ENCODE measurements at regions not wholly inside any gene's neighbourhood (a gene's known extent, or its start where the extent isn't known, plus 50 kb on each side); places are given as distances from the start of the nearest gene placed in this dataset.

DNA sequence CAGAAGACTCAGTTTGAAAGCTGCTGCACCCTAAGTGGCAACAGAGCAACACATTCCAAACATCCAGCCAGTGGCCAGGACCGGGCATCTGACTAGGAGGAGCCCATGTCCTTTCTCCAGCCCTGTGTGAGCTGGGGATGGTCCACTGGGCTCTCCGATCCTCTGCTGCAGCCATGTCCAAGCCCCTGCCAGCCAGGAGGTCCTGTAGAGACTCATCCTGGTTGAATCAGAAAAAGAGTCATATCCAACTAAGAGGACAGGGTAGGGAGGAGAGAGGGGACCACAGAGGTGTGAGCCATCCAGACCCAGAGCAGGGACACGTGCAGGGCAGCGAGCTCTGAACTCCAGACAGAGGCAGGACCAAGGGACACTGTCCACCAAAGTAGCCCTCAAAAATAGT lies 163.0 kb upstream of the CDH5 start:
- CTCF ChIA-PET: no interaction called here

DNA sequence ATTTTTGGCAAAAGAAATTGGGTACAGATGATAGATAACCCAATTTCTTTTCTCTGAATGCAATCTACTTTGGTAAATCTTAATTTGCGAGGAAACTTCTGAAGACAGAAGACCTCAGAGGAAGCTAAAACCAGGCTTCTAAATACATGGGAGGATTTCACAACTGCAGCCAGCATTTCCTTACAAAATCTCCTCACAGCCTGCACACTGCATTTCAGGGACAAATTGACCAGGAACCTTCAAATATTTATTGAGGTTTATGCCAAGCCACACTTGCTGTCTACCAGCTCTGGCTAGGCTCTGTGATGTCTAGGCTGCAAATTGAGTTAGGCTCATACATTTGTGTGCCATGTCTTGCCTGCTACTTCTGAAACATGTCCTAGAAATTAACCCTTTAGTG lies 167.3 kb upstream of the CDH5 start:
- no peak overlapping the region for H3K27ac ChIP-seq (ENCODE audit: low read depth, low read length)
- H3K36me3 Mint-ChIP-seq: no peaks in the 10 kb centered on the region
- DNase-seq: no peak
- H3K27me3 Mint-ChIP-seq: peaks cover 0 to 19% (median 11%) of the 10 kb centered on the region in 5 donors
- no peak overlapping the region for H3K4me3 Mint-ChIP-seq
- no peaks in the 10 kb centered on the region for H3K4me1 Mint-ChIP-seq
- no peak overlapping the region for H3K27ac Mint-ChIP-seq
- ATAC-seq: no peak
- H3K27me3 ChIP-seq (ENCODE audit: control insufficient read depth in 2 of 2, insufficient read depth in 2 of 2, low read length in 2 of 2): no peaks in the 10 kb centered on the region
- CTCF ChIA-PET: no interaction called here
- H3K36me3 ChIP-seq (ENCODE audit: control insufficient read depth in 2 of 3, insufficient read depth in 3 of 3, low read length in 3 of 3): no peaks in the 10 kb centered on the region
- no peaks in the 10 kb centered on the region for H3K4me1 ChIP-seq (ENCODE audit: control insufficient read depth in 2 of 2, insufficient read depth in 2 of 2, low read length in 2 of 2)
- intact Hi-C loops (cut with micrococcal nuclease): no loop called here
- H3K9me3 Mint-ChIP-seq: no peaks in the 10 kb centered on the region
- no peaks in the 10 kb centered on the region for H3K9me3 ChIP-seq (ENCODE audit: control insufficient read depth in 2 of 3, low read length in 3 of 3)
- H3K4me3 ChIP-seq (ENCODE audit: low read length): no peak overlapping the region
- POLR2A ChIA-PET: no interaction called here

More for the DNA sequence above, 163.0 kb upstream of the CDH5 start:
- Mint-ChIP-seq H3K4me1 (peaks cover 0 to 5% (median 0%) of the 10 kb centered on the region in 7 donors), H3K4me3 (no peak overlapping the region), H3K27me3 (peaks cover 5 to 19% (median 12%) of the 10 kb centered on the region in 5 donors), H3K36me3 (no peaks in the 10 kb centered on the region), H3K9me3 (no peaks in the 10 kb centered on the region), H3K27ac (no peak overlapping the region)
- Histone ChIP-seq H3K4me3 (ENCODE audit: low read length) (no peak overlapping the region), H3K27me3 (ENCODE audit: control insufficient read depth in 2 of 2, insufficient read depth in 2 of 2, low read length in 2 of 2) (no peaks in the 10 kb centered on the region), H3K36me3 (ENCODE audit: control insufficient read depth in 2 of 3, insufficient read depth in 3 of 3, low read length in 3 of 3) (no peaks in the 10 kb centered on the region), H3K27ac (ENCODE audit: low read depth, low read length) (no peak overlapping the region), H3K9me3 (ENCODE audit: control insufficient read depth in 2 of 3, low read length in 3 of 3) (no peaks in the 10 kb centered on the region), H3K4me1 (ENCODE audit: control insufficient read depth in 2 of 2, insufficient read depth in 2 of 2, low read length in 2 of 2) (no peaks in the 10 kb centered on the region)
- ATAC-seq: no peak
- intact Hi-C loops (cut with micrococcal nuclease): no loop called here
- POLR2A ChIA-PET: no interaction called here
- DNase-seq: no peak

DNA sequence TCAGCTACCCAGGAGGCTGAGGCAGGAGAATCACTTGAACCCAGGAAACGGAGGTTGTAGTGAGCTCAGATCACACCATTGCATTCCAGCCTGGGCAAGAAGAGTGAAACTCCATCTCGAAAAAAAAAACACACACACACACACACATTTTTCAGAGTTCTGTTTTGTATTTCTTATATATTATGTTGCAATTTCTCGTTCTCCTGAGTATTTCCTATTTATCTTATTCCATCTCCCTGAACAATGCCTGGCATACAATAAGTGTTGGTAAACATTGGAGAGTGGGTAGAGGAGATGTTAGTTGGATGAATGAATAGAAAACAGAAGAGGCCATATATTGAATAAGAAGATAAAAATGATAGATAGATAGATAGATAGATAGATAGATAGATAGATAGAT lies 167.8 kb upstream of the CDH5 start:
- ChIA-PET POLR2A (no interaction called here), CTCF (no interaction called here)
- ATAC-seq (no peak), DNase-seq (no peak)
- H3K9me3 ChIP-seq (ENCODE audit: control insufficient read depth in 2 of 3, low read length in 3 of 3): no peaks in the 10 kb centered on the region
- no peaks in the 10 kb centered on the region for H3K27me3 ChIP-seq (ENCODE audit: control insufficient read depth in 2 of 2, insufficient read depth in 2 of 2, low read length in 2 of 2)
- H3K4me1 ChIP-seq (ENCODE audit: control insufficient read depth in 2 of 2, insufficient read depth in 2 of 2, low read length in 2 of 2): no peaks in the 10 kb centered on the region
- H3K27ac ChIP-seq (ENCODE audit: low read depth, low read length): no peak overlapping the region
- Mint-ChIP-seq H3K4me3 (no peak overlapping the region), H3K27me3 (peaks cover 0 to 24% (median 11%) of the 10 kb centered on the region in 5 donors), H3K27ac (no peak overlapping the region), H3K4me1 (no peaks in the 10 kb centered on the region), H3K36me3 (no peaks in the 10 kb centered on the region), H3K9me3 (no peaks in the 10 kb centered on the region)
- intact Hi-C loops (cut with micrococcal nuclease): no loop called here
- no peak overlapping the region for H3K4me3 ChIP-seq (ENCODE audit: low read length)
- H3K36me3 ChIP-seq (ENCODE audit: control insufficient read depth in 2 of 3, insufficient read depth in 3 of 3, low read length in 3 of 3): no peaks in the 10 kb centered on the region

DNA sequence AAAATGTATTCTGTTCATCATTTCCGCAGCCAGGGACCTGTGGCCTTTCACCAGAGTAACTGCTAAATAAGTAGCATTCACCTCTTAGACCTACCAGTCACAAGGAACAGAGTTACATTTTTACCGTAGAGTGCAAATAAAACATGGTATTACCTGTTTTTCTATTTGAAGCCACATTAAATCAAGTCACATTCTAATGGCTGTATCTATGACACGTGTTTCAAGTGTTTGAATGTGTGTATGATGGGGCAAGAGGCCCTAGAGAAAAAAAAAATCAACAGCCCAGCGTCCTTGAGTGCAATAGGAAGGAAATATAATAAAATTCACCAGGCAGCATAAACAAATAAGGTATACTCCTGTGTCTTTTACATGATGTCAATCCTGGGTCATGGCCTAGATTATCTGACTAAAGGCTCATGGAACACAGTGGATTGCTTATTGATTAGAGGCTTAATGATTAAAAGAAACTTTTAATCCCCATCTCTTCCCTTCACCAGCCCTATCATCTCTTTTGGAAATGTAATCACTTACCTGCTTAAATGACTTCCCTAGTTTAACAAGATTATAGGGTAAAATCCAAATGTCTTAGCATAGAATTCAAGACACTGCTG lies 168.7 kb upstream of the CDH5 start:
- no peaks in the 10 kb centered on the region for H3K4me1 Mint-ChIP-seq
- Histone ChIP-seq H3K27me3 (ENCODE audit: control insufficient read depth in 2 of 2, insufficient read depth in 2 of 2, low read length in 2 of 2) (no peaks in the 10 kb centered on the region), H3K4me3 (ENCODE audit: low read length) (no peak overlapping the region), H3K9me3 (ENCODE audit: control insufficient read depth in 2 of 3, low read length in 3 of 3) (no peaks in the 10 kb centered on the region), H3K27ac (ENCODE audit: low read depth, low read length) (no peak overlapping the region), H3K36me3 (ENCODE audit: control insufficient read depth in 2 of 3, insufficient read depth in 3 of 3, low read length in 3 of 3) (no peaks in the 10 kb centered on the region), H3K4me1 (ENCODE audit: control insufficient read depth in 2 of 2, insufficient read depth in 2 of 2, low read length in 2 of 2) (no peaks in the 10 kb centered on the region)
- POLR2A ChIA-PET: no interaction called here
- CTCF ChIA-PET: no interaction called here
- no peak for DNase-seq
- peaks cover 0 to 20% (median 6%) of the 10 kb centered on the region in 5 donors for H3K27me3 Mint-ChIP-seq
- no peak overlapping the region for H3K4me3 Mint-ChIP-seq
- no peaks in the 10 kb centered on the region for H3K36me3 Mint-ChIP-seq
- no peak for ATAC-seq
- H3K27ac Mint-ChIP-seq: no peak overlapping the region
- intact Hi-C loops (cut with micrococcal nuclease): no loop called here
- no peaks in the 10 kb centered on the region for H3K9me3 Mint-ChIP-seq

DNA sequence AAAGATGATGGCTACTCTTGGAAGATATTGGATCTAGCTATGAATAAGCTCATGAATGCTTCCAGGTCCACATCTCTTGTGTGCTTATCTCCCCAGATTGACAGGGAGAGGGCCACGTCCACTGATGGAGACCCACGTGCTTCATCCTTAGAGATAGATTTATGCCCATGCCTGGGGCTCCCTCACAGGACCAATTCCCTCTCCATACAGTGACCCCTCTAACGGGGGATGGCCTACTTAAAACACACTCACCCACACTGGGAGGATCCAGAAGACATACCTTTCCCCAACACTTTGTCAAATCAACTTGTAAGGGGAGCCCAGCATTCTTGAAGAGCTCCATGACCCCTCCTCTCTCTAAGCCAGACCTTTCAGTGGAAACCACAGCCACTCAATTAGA lies 169.7 kb upstream of the CDH5 start:
- no peak for DNase-seq
- Histone ChIP-seq H3K9me3 (ENCODE audit: control insufficient read depth in 2 of 3, low read length in 3 of 3) (no peaks in the 10 kb centered on the region), H3K36me3 (ENCODE audit: control insufficient read depth in 2 of 3, insufficient read depth in 3 of 3, low read length in 3 of 3) (no peaks in the 10 kb centered on the region), H3K27me3 (ENCODE audit: control insufficient read depth in 2 of 2, insufficient read depth in 2 of 2, low read length in 2 of 2) (no peaks in the 10 kb centered on the region), H3K4me1 (ENCODE audit: control insufficient read depth in 2 of 2, insufficient read depth in 2 of 2, low read length in 2 of 2) (no peaks in the 10 kb centered on the region), H3K4me3 (ENCODE audit: low read length) (no peak overlapping the region), H3K27ac (ENCODE audit: low read depth, low read length) (no peak overlapping the region)
- no peaks in the 10 kb centered on the region for H3K9me3 Mint-ChIP-seq
- ATAC-seq: no peak
- no peaks in the 10 kb centered on the region for H3K36me3 Mint-ChIP-seq
- H3K27me3 Mint-ChIP-seq: peaks cover 0 to 24% (median 7%) of the 10 kb centered on the region in 5 donors
- no peak overlapping the region for H3K27ac Mint-ChIP-seq
- POLR2A ChIA-PET: no interaction called here
- CTCF ChIA-PET: no interaction called here
- intact Hi-C loops (cut with micrococcal nuclease): no loop called here
- H3K4me1 Mint-ChIP-seq: no peaks in the 10 kb centered on the region
- no peak overlapping the region for H3K4me3 Mint-ChIP-seq

DNA sequence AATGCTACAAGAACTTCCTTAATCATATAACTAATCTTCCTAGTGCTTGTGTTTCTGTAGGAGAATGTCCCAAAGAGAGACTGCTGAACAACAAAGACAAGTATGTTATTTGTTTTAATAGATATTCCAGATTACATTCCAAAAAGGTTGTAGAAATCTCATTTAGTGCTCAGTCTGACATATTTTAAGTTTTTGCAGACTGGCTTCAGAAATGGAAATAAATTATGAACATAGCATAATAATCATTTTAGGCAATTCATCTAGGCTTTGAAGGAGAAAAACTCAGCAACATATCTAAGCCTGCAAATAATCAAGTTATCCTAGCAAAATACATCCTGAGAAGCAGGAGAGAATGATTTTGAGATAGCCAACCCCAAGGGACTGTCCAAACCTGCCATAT lies 171.6 kb upstream of the CDH5 start:
- Mint-ChIP-seq H3K36me3 (no peaks in the 10 kb centered on the region), H3K4me3 (no peak overlapping the region), H3K9me3 (peaks cover 0 to 7% (median 0%) of the 10 kb centered on the region in 11 donors), H3K27ac (no peak overlapping the region), H3K4me1 (no peaks in the 10 kb centered on the region), H3K27me3 (peaks cover 4 to 38% (median 21%) of the 10 kb centered on the region in 5 donors)
- Histone ChIP-seq H3K4me1 (ENCODE audit: control insufficient read depth in 2 of 2, insufficient read depth in 2 of 2, low read length in 2 of 2) (no peaks in the 10 kb centered on the region), H3K9me3 (ENCODE audit: control insufficient read depth in 2 of 3, low read length in 3 of 3) (no peaks in the 10 kb centered on the region), H3K27ac (ENCODE audit: low read depth, low read length) (no peak overlapping the region), H3K27me3 (ENCODE audit: control insufficient read depth in 2 of 2, insufficient read depth in 2 of 2, low read length in 2 of 2) (no peaks in the 10 kb centered on the region), H3K4me3 (ENCODE audit: low read length) (no peak overlapping the region), H3K36me3 (ENCODE audit: control insufficient read depth in 2 of 3, insufficient read depth in 3 of 3, low read length in 3 of 3) (no peaks in the 10 kb centered on the region)
- ATAC-seq (no peak), DNase-seq (no peak)
- POLR2A ChIA-PET: no interaction called here
- CTCF ChIA-PET: no interaction called here
- intact Hi-C loops (cut with micrococcal nuclease): no loop called here

DNA sequence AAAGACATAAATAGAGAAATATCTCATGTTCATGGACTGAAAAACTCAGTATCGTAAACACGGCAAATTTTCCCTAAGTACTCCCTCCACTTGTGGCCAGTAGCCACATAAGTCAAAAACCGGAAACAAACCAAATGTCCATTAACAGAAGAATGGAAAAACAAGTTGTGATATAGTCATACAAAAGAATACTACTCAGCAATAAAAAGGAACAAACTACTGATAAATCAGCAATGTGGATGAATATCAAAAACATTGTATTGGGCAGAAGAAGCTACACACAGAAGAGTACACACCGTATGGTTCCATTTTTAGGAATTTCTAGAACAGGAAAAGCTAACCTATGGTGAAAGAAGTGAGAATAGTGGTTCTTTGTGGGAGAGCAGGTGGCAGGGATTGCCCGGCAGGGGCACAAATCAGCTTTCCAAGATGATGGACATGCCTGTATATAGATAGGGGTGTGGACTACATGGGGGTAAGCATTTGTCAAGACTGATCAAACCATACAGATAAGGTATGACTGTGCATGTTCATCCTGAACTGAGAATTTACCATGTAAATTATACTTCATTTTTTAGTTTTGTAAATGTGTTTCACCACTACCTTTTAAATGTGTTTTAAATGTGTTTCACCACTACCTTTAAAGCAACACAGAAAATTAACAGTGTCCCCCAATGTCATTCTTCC lies 172.8 kb upstream of the CDH5 start:
- Histone ChIP-seq H3K27ac (ENCODE audit: low read depth, low read length) (no peak overlapping the region), H3K4me3 (ENCODE audit: low read length) (no peak overlapping the region), H3K27me3 (ENCODE audit: control insufficient read depth in 2 of 2, insufficient read depth in 2 of 2, low read length in 2 of 2) (no peaks in the 10 kb centered on the region), H3K4me1 (ENCODE audit: control insufficient read depth in 2 of 2, insufficient read depth in 2 of 2, low read length in 2 of 2) (no peaks in the 10 kb centered on the region), H3K36me3 (ENCODE audit: control insufficient read depth in 2 of 3, insufficient read depth in 3 of 3, low read length in 3 of 3) (no peaks in the 10 kb centered on the region), H3K9me3 (ENCODE audit: control insufficient read depth in 2 of 3, low read length in 3 of 3) (no peaks in the 10 kb centered on the region)
- no peak for ATAC-seq
- CTCF ChIA-PET: no interaction called here
- no peak for DNase-seq
- Mint-ChIP-seq H3K27ac (no peak overlapping the region), H3K4me1 (no peaks in the 10 kb centered on the region), H3K27me3 (peaks cover 4 to 50% (median 32%) of the 10 kb centered on the region in 5 donors), H3K9me3 (peaks cover 0 to 7% (median 0%) of the 10 kb centered on the region in 11 donors), H3K4me3 (no peak overlapping the region), H3K36me3 (no peaks in the 10 kb centered on the region)
- POLR2A ChIA-PET: no interaction called here
- intact Hi-C loops (cut with micrococcal nuclease): no loop called here

All from naive thymus-derived CD4-positive, alpha-beta T cell (primary cell).